ENCODE measurements at regions not wholly inside any gene's neighbourhood (a gene's known extent, or its start where the extent isn't known, plus 50 kb on each side); places are given as distances from the start of the nearest gene placed in this dataset.
"Not testable (repeated sequence)": the region's sequence is repeated elsewhere in the genome, so short reads cannot be mapped to it uniquely, and the experiment has no call there.

DNA sequence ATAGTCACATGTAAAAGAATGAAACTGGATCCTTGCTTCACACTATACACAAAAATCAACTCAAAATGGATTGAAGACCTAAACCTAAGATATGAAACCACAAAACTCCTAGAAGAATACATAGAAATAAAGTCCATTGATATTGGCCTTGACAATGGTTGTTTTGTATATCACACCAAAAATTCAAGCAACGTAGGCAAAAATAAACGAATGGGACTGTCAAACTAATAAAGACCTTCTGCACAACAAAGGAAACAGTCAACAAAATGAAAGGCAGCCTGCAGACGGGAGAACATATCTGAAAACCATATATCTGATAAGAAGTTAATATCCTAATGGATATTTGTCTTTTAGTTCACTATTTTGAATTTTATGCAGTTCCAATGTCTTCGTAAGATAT lies 292.3 kb upstream of the CNTN5 start:
- H3K4me1 ChIP-seq (ENCODE audit: control insufficient read depth, low read depth, low read length): no peaks in the 10 kb centered on the region
- H2AK5ac ChIP-seq (ENCODE audit: low read length): no peak overlapping the region
- H3K9ac ChIP-seq (ENCODE audit: low read length): no peak overlapping the region
- no peak for DNase-seq
- H3K23ac ChIP-seq (ENCODE audit: low read length): no peak overlapping the region
- no peak overlapping the region for H3K4me2 ChIP-seq (ENCODE audit: low read length)
- no peak overlapping the region for H4K8ac ChIP-seq (ENCODE audit: low read depth, low read length)
- H3K18ac ChIP-seq (ENCODE audit: low read length): no peak overlapping the region
- no peak overlapping the region for H2BK15ac ChIP-seq (replicated peaks; ENCODE audit: low read depth)
- no peaks in the 10 kb centered on the region for H3K36me3 ChIP-seq (ENCODE audit: control insufficient read depth, insufficient read depth, low read length)
- WGBS (ENCODE audit: extremely low coverage, insufficient coverage, low lambda C conversion rate): no CpG with 5 or more reads among the region's 4 CpGs
- H4K5ac ChIP-seq (ENCODE audit: low read length): no peak overlapping the region
- no peak overlapping the region for H3K4ac ChIP-seq (ENCODE audit: low read depth, low read length)
- H3K27ac ChIP-seq (ENCODE audit: low read depth, low read length): no peak overlapping the region
- no peaks in the 10 kb centered on the region for H3K79me1 ChIP-seq (ENCODE audit: low read length)
- H3K56ac ChIP-seq (ENCODE audit: low read length): no peak overlapping the region
- no peaks in the 10 kb centered on the region for H3K27me3 ChIP-seq (ENCODE audit: insufficient read depth, low read length, poor library complexity)
- H2BK120ac ChIP-seq (ENCODE audit: low read depth, low read length): no peak overlapping the region
- no peak overlapping the region for H3K4me3 ChIP-seq (ENCODE audit: low read length)
- H2BK5ac ChIP-seq (ENCODE audit: low read length): no peak overlapping the region
- no peaks in the 10 kb centered on the region for H3K79me2 ChIP-seq (ENCODE audit: control insufficient read depth, insufficient read depth, low read length)

DNA sequence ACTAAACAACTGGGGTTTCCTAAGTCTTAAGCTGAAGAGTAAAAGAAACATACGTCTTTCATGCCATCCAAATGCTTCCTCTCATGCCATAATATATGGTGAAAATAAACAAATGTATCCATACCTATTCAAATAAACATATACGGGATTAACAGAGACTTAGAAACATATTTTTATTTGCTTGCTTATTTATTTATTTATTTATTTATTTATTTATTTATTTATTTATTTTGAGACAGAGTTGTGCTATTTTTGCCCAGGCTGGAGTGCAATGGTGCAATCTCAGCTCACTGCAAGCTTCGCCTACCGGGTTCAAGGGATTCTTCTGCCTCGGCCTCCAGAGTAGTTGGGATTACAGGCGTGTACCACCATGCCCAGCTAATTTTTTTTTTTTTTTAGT lies 291.6 kb upstream of the CNTN5 start:
- Histone ChIP-seq H2BK15ac (replicated peaks; ENCODE audit: low read depth) (no peak overlapping the region), H3K4me2 (ENCODE audit: low read length) (no peak overlapping the region), H2AK5ac (ENCODE audit: low read length) (no peak overlapping the region), H3K9ac (ENCODE audit: low read length) (no peak overlapping the region), H3K27ac (ENCODE audit: low read depth, low read length) (no peak overlapping the region), H3K23ac (ENCODE audit: low read length) (no peak overlapping the region), H2BK5ac (ENCODE audit: low read length) (no peak overlapping the region), H3K79me2 (ENCODE audit: control insufficient read depth, insufficient read depth, low read length) (no peaks in the 10 kb centered on the region), H3K4me1 (ENCODE audit: control insufficient read depth, low read depth, low read length) (no peaks in the 10 kb centered on the region), H4K8ac (ENCODE audit: low read depth, low read length) (no peak overlapping the region), H3K79me1 (ENCODE audit: low read length) (no peaks in the 10 kb centered on the region), H3K4ac (ENCODE audit: low read depth, low read length) (no peak overlapping the region), H2BK120ac (ENCODE audit: low read depth, low read length) (no peak overlapping the region), H3K36me3 (ENCODE audit: control insufficient read depth, insufficient read depth, low read length) (no peaks in the 10 kb centered on the region), H4K5ac (ENCODE audit: low read length) (no peak overlapping the region), H3K4me3 (ENCODE audit: low read length) (no peak overlapping the region), H3K18ac (ENCODE audit: low read length) (no peak overlapping the region), H3K27me3 (ENCODE audit: insufficient read depth, low read length, poor library complexity) (no peaks in the 10 kb centered on the region), H3K56ac (ENCODE audit: low read length) (no peak overlapping the region)
- no peak for DNase-seq
- WGBS (ENCODE audit: extremely low coverage, insufficient coverage, low lambda C conversion rate): no CpG with 5 or more reads among the region's 6 CpGs

DNA sequence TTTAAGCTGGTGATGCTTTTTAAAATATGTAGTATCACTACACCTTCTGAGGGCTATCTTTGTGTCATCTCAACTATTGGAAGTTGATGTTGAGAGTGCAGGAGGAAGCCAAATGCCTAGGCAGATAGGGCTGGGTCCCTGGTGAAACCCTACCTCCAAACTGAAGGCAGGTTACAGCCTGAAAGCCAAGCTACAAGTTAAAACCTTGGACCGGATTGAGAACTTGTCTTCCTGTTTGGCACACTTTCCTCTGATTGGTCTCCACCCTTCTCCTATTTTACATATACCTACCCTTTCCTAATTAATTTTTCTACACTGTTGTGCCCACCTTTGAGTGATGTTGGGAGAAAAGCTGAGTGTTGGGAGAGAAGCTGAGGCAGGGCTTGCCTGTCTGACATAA lies 287.8 kb upstream of the CNTN5 start:
- H3K27me3 ChIP-seq (ENCODE audit: insufficient read depth, low read length, poor library complexity): no peaks in the 10 kb centered on the region
- no peaks in the 10 kb centered on the region for H3K4me1 ChIP-seq (ENCODE audit: control insufficient read depth, low read depth, low read length)
- H2BK15ac ChIP-seq (replicated peaks; ENCODE audit: low read depth): no peak overlapping the region
- H3K56ac ChIP-seq (ENCODE audit: low read length): no peak overlapping the region
- H3K79me2 ChIP-seq (ENCODE audit: control insufficient read depth, insufficient read depth, low read length): no peaks in the 10 kb centered on the region
- no peak overlapping the region for H4K8ac ChIP-seq (ENCODE audit: low read depth, low read length)
- H4K5ac ChIP-seq (ENCODE audit: low read length): no peak overlapping the region
- H3K27ac ChIP-seq (ENCODE audit: low read depth, low read length): no peak overlapping the region
- no peak overlapping the region for H2BK120ac ChIP-seq (ENCODE audit: low read depth, low read length)
- no peak overlapping the region for H3K4ac ChIP-seq (ENCODE audit: low read depth, low read length)
- H3K79me1 ChIP-seq (ENCODE audit: low read length): no peaks in the 10 kb centered on the region
- no peaks in the 10 kb centered on the region for H3K36me3 ChIP-seq (ENCODE audit: control insufficient read depth, insufficient read depth, low read length)
- H2BK5ac ChIP-seq (ENCODE audit: low read length): no peak overlapping the region
- DNase-seq: no peak
- no peak overlapping the region for H3K4me3 ChIP-seq (ENCODE audit: low read length)
- WGBS (ENCODE audit: extremely low coverage, insufficient coverage, low lambda C conversion rate): no CpG with 5 or more reads among the region's 1 CpG
- no peak overlapping the region for H2AK5ac ChIP-seq (ENCODE audit: low read length)
- no peak overlapping the region for H3K23ac ChIP-seq (ENCODE audit: low read length)
- H3K9ac ChIP-seq (ENCODE audit: low read length): no peak overlapping the region
- H3K18ac ChIP-seq (ENCODE audit: low read length): no peak overlapping the region
- no peak overlapping the region for H3K4me2 ChIP-seq (ENCODE audit: low read length)

DNA sequence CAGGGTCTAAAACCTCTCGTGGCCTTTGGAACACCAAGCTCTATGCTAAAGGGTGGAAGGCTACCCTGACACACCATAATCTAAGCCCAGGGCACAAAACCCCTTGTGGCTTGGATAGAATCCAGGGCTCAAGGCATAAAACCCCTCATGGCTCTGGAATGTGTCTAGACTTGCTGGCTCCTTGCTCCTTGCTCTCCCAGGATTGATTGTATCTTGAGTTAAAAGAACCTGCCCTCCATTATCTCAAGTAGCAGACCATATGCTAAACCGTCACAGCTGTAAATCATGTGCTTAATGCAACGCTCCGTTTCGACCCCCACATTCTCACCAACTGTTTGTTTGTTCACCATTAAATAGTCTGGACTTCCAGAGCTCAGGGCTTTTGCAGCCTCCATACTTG lies 287.4 kb upstream of the CNTN5 start:
- not testable (repeated sequence) for H3K18ac ChIP-seq (ENCODE audit: low read length); H2BK120ac ChIP-seq (ENCODE audit: low read depth, low read length); H3K56ac ChIP-seq (ENCODE audit: low read length); H4K8ac ChIP-seq (ENCODE audit: low read depth, low read length); H3K9ac ChIP-seq (ENCODE audit: low read length); H4K5ac ChIP-seq (ENCODE audit: low read length); H3K79me1 ChIP-seq (ENCODE audit: low read length); H2BK5ac ChIP-seq (ENCODE audit: low read length); H3K4me1 ChIP-seq (ENCODE audit: control insufficient read depth, low read depth, low read length); H2BK15ac ChIP-seq (replicated peaks; ENCODE audit: low read depth); H3K36me3 ChIP-seq (ENCODE audit: control insufficient read depth, insufficient read depth, low read length); H3K27ac ChIP-seq (ENCODE audit: low read depth, low read length); H3K23ac ChIP-seq (ENCODE audit: low read length); H3K4ac ChIP-seq (ENCODE audit: low read depth, low read length); H3K79me2 ChIP-seq (ENCODE audit: control insufficient read depth, insufficient read depth, low read length); H3K27me3 ChIP-seq (ENCODE audit: insufficient read depth, low read length, poor library complexity); H3K4me3 ChIP-seq (ENCODE audit: low read length); H2AK5ac ChIP-seq (ENCODE audit: low read length); H3K4me2 ChIP-seq (ENCODE audit: low read length)
- WGBS (ENCODE audit: extremely low coverage, insufficient coverage, low lambda C conversion rate): no CpG with 5 or more reads among the region's 5 CpGs
- DNase-seq: peak; percentile 30

DNA sequence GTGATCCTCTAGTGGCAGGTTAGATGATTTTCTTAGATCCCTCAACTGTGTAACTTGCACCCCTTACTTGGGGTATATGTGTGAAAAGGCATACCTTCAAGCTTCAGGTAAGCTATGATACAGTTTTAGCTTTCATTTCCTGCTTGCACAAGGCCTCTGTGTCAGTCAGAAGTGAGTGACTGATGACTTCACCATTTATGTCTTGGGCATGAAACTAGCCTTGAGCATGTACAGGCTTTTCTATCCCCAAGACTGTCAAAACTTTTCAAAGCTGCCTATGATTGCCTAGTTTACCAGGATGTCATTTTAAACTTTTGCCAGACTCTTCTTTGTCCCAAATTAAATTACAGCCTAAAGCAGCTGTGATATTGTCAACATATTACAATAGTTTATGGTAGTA lies 286.1 kb upstream of the CNTN5 start:
- H2BK120ac ChIP-seq (ENCODE audit: low read depth, low read length): no peak overlapping the region
- no peaks in the 10 kb centered on the region for H3K79me2 ChIP-seq (ENCODE audit: control insufficient read depth, insufficient read depth, low read length)
- H3K27me3 ChIP-seq (ENCODE audit: insufficient read depth, low read length, poor library complexity): no peaks in the 10 kb centered on the region
- no peak overlapping the region for H3K27ac ChIP-seq (ENCODE audit: low read depth, low read length)
- no peak overlapping the region for H2AK5ac ChIP-seq (ENCODE audit: low read length)
- no peak overlapping the region for H3K18ac ChIP-seq (ENCODE audit: low read length)
- H4K5ac ChIP-seq (ENCODE audit: low read length): no peak overlapping the region
- no peaks in the 10 kb centered on the region for H3K79me1 ChIP-seq (ENCODE audit: low read length)
- H3K36me3 ChIP-seq (ENCODE audit: control insufficient read depth, insufficient read depth, low read length): no peaks in the 10 kb centered on the region
- no peak overlapping the region for H2BK15ac ChIP-seq (replicated peaks; ENCODE audit: low read depth)
- H3K4me1 ChIP-seq (ENCODE audit: control insufficient read depth, low read depth, low read length): no peaks in the 10 kb centered on the region
- no peak overlapping the region for H2BK5ac ChIP-seq (ENCODE audit: low read length)
- no peak overlapping the region for H3K4me3 ChIP-seq (ENCODE audit: low read length)
- no peak overlapping the region for H3K4ac ChIP-seq (ENCODE audit: low read depth, low read length)
- no peak overlapping the region for H3K23ac ChIP-seq (ENCODE audit: low read length)
- no peak overlapping the region for H3K56ac ChIP-seq (ENCODE audit: low read length)
- H4K8ac ChIP-seq (ENCODE audit: low read depth, low read length): no peak overlapping the region
- H3K4me2 ChIP-seq (ENCODE audit: low read length): no peak overlapping the region
- DNase-seq: no peak
- no peak overlapping the region for H3K9ac ChIP-seq (ENCODE audit: low read length)

DNA sequence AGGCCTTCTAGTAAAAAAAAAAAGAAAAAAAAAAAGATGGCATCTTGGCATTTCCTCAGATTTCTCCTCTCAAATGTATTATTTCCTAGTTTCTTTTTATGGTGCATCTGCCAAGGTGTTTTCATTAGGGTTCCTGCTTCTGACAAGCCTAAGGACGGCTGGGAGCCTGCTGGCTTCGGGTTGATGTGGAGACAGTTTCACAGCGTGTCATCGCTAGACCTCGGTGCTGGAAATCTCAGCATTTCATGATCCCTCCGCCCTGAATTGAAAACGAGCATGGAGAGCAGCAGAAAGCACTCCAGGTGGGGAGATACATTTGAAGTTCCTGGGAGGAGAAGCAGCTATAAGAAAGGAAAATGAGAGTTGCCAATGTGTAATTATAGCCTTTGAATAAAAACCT lies 283.9 kb upstream of the CNTN5 start:
- Histone ChIP-seq H3K36me3 (ENCODE audit: control insufficient read depth, insufficient read depth, low read length) (no peaks in the 10 kb centered on the region), H3K27me3 (ENCODE audit: insufficient read depth, low read length, poor library complexity) (no peaks in the 10 kb centered on the region), H2BK5ac (ENCODE audit: low read length) (no peak overlapping the region), H4K8ac (ENCODE audit: low read depth, low read length) (no peak overlapping the region), H3K18ac (ENCODE audit: low read length) (no peak overlapping the region), H4K5ac (ENCODE audit: low read length) (no peak overlapping the region), H2BK15ac (replicated peaks; ENCODE audit: low read depth) (no peak overlapping the region), H2AK5ac (ENCODE audit: low read length) (no peak overlapping the region), H3K23ac (ENCODE audit: low read length) (no peak overlapping the region), H3K4me1 (ENCODE audit: control insufficient read depth, low read depth, low read length) (no peaks in the 10 kb centered on the region), H3K27ac (ENCODE audit: low read depth, low read length) (no peak overlapping the region), H3K79me1 (ENCODE audit: low read length) (no peaks in the 10 kb centered on the region), H3K4ac (ENCODE audit: low read depth, low read length) (no peak overlapping the region), H3K56ac (ENCODE audit: low read length) (no peak overlapping the region), H3K4me2 (ENCODE audit: low read length) (no peak overlapping the region), H3K9ac (ENCODE audit: low read length) (no peak overlapping the region), H3K79me2 (ENCODE audit: control insufficient read depth, insufficient read depth, low read length) (no peaks in the 10 kb centered on the region), H3K4me3 (ENCODE audit: low read length) (no peak overlapping the region), H2BK120ac (ENCODE audit: low read depth, low read length) (no peak overlapping the region)
- no CpG with 5 or more reads among the region's 7 CpGs for WGBS (ENCODE audit: extremely low coverage, insufficient coverage, low lambda C conversion rate)
- DNase-seq: peak; percentile 14

Measured in mesendoderm (in vitro differentiated cells).